ENCODE measurements at regions not wholly inside any gene's neighbourhood (a gene's known extent, or its start where the extent isn't known, plus 50 kb on each side); places are given as distances from the start of the nearest gene placed in this dataset.
A peak's percentile ranks its signal among the peaks of the same experiment; 100 is the strongest.

GRCh38 chr13:68076046-68076445, 845.9 kb upstream of the PCDH9 start:
- intact Hi-C loops (cut with DNase I) = no loop called here
- DNase-seq (peak; percentile 22), ATAC-seq (ENCODE audit: poor library complexity) (no peak)

- no peak for ATAC-seq (ENCODE audit: poor library complexity)
- no peak for DNase-seq
- intact Hi-C loops (cut with DNase I) = no loop called here
These were observed 836.9 kb upstream of the PCDH9 start for GRCh38 chr13:68066879-68067513.

- intact Hi-C loops (cut with DNase I) = no loop called here
- DNase-seq (no peak), ATAC-seq (ENCODE audit: poor library complexity) (no peak)
These were observed 834.0 kb upstream of the PCDH9 start for GRCh38 chr13:68064001-68064770.

GRCh38 chr13:68063181-68063580, 833.0 kb upstream of the PCDH9 start:
- intact Hi-C loops (cut with DNase I) = no loop called here
- no peak for ATAC-seq (ENCODE audit: poor library complexity)
- DNase-seq = no peak

GRCh38 chr13:68057836-68058235, 827.7 kb upstream of the PCDH9 start:
- DNase-seq = no peak
- intact Hi-C loops (cut with DNase I) = no loop called here
- no peak for ATAC-seq (ENCODE audit: poor library complexity)

- DNase-seq = no peak
- no peak for ATAC-seq (ENCODE audit: poor library complexity)
- intact Hi-C loops (cut with DNase I) = no loop called here
These were observed 826.9 kb upstream of the PCDH9 start for GRCh38 chr13:68056816-68057710.

GRCh38 chr13:68051910-68052309, 821.8 kb upstream of the PCDH9 start:
- DNase-seq (no peak), ATAC-seq (ENCODE audit: poor library complexity) (no peak)

GRCh38 chr13:68050761-68051160, 820.6 kb upstream of the PCDH9 start:
- intact Hi-C loops (cut with DNase I) = no loop called here
- ATAC-seq (ENCODE audit: poor library complexity) = no peak
- no peak for DNase-seq

More at GRCh38 chr13:68051910-68052309, 821.8 kb upstream of the PCDH9 start:
- intact Hi-C loops (cut with DNase I) = no loop called here

- intact Hi-C loops (cut with DNase I) = no loop called here
- DNase-seq (no peak), ATAC-seq (ENCODE audit: poor library complexity) (no peak)
These were observed 818.7 kb upstream of the PCDH9 start for GRCh38 chr13:68048802-68049359.

GRCh38 chr13:68047889-68048288, 817.8 kb upstream of the PCDH9 start:
- intact Hi-C loops (cut with DNase I) = no loop called here
- ATAC-seq (ENCODE audit: poor library complexity) (no peak), DNase-seq (no peak)

- peak; percentile 64 for ATAC-seq (ENCODE audit: poor library complexity)
- no peak for DNase-seq
- intact Hi-C loops (cut with DNase I) = no loop called here
These were observed 816.8 kb upstream of the PCDH9 start for GRCh38 chr13:68046903-68047302.

- intact Hi-C loops (cut with DNase I) = no loop called here
- no peak for ATAC-seq (ENCODE audit: poor library complexity)
These were observed 800.1 kb upstream of the PCDH9 start for GRCh38 chr13:68030152-68030809.

GRCh38 chr13:68028701-68029100, 798.6 kb upstream of the PCDH9 start:
- DNase-seq (no peak), ATAC-seq (ENCODE audit: poor library complexity) (no peak)
- intact Hi-C loops (cut with DNase I) = no loop called here

More at GRCh38 chr13:68030152-68030809, 800.1 kb upstream of the PCDH9 start:
- no peak for DNase-seq

GRCh38 chr13:68027306-68027705, 797.2 kb upstream of the PCDH9 start:
- ATAC-seq (ENCODE audit: poor library complexity) = no peak
- intact Hi-C loops (cut with DNase I) = no loop called here
- no peak for DNase-seq

- ATAC-seq (ENCODE audit: poor library complexity) (peak; percentile 22), DNase-seq (no peak)
- intact Hi-C loops (cut with DNase I) = no loop called here
These were observed 795.9 kb upstream of the PCDH9 start for GRCh38 chr13:68026077-68026476.

- ATAC-seq (ENCODE audit: poor library complexity) (peak; percentile 95), DNase-seq (no peak)
- intact Hi-C loops (cut with DNase I) = no loop called here
These were observed 795.5 kb upstream of the PCDH9 start for GRCh38 chr13:68025604-68026003.

GRCh38 chr13:68023838-68024581, 793.9 kb upstream of the PCDH9 start:
- ATAC-seq (ENCODE audit: poor library complexity) (no peak), DNase-seq (no peak)
- intact Hi-C loops (cut with DNase I) = no loop called here

GRCh38 chr13:68019901-68020300, 789.8 kb upstream of the PCDH9 start:
- ATAC-seq (ENCODE audit: poor library complexity) (no peak), DNase-seq (no peak)
- intact Hi-C loops (cut with DNase I) = no loop called here

Measured in Right ventricle myocardium superior (tissue), 1 donor.